Breast epithelium (tissue), 4 donors: ENCODE measurements at regions not wholly inside any gene's neighbourhood (a gene's known extent, or its start where the extent isn't known, plus 50 kb on each side); places are given as distances from the start of the nearest gene placed in this dataset.

Experiments used
- DNase-seq, 2 donors: peaks; one replicate each; pipeline ENCODE4 v3.0.0-alpha.2; 2019; ENCODE audit warnings: low spot score in 2 of 2
- H3K27ac ChIP-seq, 2 donors: fragments of 200-600 bp; sonication (generic) in 1 of 2; one replicate each; pipeline ENCODE4 v1.5.1; 2016 to 2019; ENCODE audit warnings: mild to moderate bottlenecking in 1 of 2
- H3K27me3 ChIP-seq, 2 donors: fragments of 200-600 bp; sonication (generic) in 1 of 2; one replicate each; pipeline versions ENCODE4 v1.5.1 to v1.6.0; 2017 to 2019; ENCODE audit warnings: control low read depth in 1 of 2, mild to moderate bottlenecking in 1 of 2
- H3K36me3 ChIP-seq: fragments of 200-600 bp; one replicate; pipeline ENCODE4 v1.5.1; 2019
- H3K4me1 ChIP-seq, 2 donors: fragments of 200-600 bp; sonication (generic); one replicate each; pipeline ENCODE4 v1.5.1; 2016 to 2019; ENCODE audit warnings: control low read depth in 1 of 2
- H3K4me3 ChIP-seq, 3 donors: fragments of 200-600 bp; sonication (generic); 1 replicate in 2 of 3; 2 replicates in 1 of 3; pipeline ENCODE4 v1.5.1; 2016 to 2019; ENCODE audit warnings: mild to moderate bottlenecking in 3 of 3, moderate library complexity in 2 of 3
- H3K9me3 ChIP-seq, 2 donors: fragments of 200-600 bp; sonication (generic) in 1 of 2; one replicate each; pipeline ENCODE4 v1.5.1; 2016 to 2019; ENCODE audit warnings: control low read depth in 1 of 2
- POLR2A ChIP-seq: fragments of 450-650 bp; IDR thresholded peaks from one replicate; pipeline ENCODE4 v1.6.1; 2016; ENCODE audit warnings: antibody characterized with exemption, mild to moderate bottlenecking, moderate library complexity
- POLR2AphosphoS5 ChIP-seq, 3 donors: sonication (generic); formaldehyde crosslinking; IDR thresholded peaks; one replicate each; pipeline ENCODE4 v1.6.1; 2017; ENCODE audit warnings: antibody characterized with exemption in 3 of 3
- intact Hi-C: fragments of 100-400 bp; cut with DNase I; formaldehyde crosslinking; loops from one replicate; pipeline ENCODE4 v1.15.1; 2023; ENCODE audit warnings: low total_unique reads
- TF ChIP-seq, protein P1 (sequence below), 3 donors: fragments of 450-650 bp; IDR thresholded peaks; one replicate each; pipeline ENCODE4 v1.5.1; 2016 to 2017; ENCODE audit warnings: antibody characterized with exemption in 3 of 3, mild to moderate bottlenecking in 3 of 3, moderate library complexity in 3 of 3

DNA sequence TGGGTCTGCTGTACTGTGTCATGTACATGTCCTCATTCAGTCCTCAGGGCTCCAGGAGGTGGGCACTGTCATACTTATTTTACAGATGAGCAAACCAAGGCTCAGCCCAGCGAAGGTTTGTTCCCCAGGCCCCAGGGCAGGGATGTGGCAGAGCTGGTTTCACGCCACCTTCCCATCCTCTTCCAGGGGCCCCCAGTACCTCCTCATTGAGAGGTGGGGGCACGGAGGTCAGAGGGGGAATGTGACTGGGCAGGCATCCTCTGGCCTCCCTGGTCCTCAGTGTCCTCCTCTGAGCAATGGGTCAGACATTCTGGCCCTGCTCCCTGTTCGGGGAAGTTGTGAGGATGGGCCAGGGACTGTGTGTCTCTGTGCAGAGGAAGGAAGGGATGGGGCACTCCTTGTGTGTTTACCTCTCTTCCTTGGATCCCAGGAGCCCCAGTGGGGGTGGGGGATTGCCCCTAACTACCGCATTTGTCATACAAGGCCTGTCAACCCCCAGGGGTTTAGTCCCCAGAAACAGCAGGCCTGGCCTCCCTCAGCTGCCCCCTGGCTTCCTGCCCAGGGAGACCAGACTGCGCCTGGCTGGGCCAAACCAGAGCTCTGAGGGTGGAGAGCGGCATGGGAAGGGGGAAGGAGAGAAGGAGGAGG lies 65.9 kb upstream of the LCTL start:
- no peak for DNase-seq
- Histone ChIP-seq H3K27me3 (no peaks in the 10 kb centered on the region), H3K4me3 (no peak overlapping the region), H3K9me3 (no peaks in the 10 kb centered on the region), H3K4me1 (no peaks in the 10 kb centered on the region), H3K36me3 (no peaks in the 10 kb centered on the region), H3K27ac (no peak overlapping the region)
- intact Hi-C loops, result no loop called here
- TF ChIP-seq, protein P1, sequence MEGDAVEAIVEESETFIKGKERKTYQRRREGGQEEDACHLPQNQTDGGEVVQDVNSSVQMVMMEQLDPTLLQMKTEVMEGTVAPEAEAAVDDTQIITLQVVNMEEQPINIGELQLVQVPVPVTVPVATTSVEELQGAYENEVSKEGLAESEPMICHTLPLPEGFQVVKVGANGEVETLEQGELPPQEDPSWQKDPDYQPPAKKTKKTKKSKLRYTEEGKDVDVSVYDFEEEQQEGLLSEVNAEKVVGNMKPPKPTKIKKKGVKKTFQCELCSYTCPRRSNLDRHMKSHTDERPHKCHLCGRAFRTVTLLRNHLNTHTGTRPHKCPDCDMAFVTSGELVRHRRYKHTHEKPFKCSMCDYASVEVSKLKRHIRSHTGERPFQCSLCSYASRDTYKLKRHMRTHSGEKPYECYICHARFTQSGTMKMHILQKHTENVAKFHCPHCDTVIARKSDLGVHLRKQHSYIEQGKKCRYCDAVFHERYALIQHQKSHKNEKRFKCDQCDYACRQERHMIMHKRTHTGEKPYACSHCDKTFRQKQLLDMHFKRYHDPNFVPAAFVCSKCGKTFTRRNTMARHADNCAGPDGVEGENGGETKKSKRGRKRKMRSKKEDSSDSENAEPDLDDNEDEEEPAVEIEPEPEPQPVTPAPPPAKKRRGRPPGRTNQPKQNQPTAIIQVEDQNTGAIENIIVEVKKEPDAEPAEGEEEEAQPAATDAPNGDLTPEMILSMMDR (IDR thresholded peaks at IDR 0.05), result no peak
- TF ChIP-seq POLR2A, result no peak
- TF ChIP-seq POLR2AphosphoS5 (IDR thresholded peaks at IDR 0.05), result no peak

DNA sequence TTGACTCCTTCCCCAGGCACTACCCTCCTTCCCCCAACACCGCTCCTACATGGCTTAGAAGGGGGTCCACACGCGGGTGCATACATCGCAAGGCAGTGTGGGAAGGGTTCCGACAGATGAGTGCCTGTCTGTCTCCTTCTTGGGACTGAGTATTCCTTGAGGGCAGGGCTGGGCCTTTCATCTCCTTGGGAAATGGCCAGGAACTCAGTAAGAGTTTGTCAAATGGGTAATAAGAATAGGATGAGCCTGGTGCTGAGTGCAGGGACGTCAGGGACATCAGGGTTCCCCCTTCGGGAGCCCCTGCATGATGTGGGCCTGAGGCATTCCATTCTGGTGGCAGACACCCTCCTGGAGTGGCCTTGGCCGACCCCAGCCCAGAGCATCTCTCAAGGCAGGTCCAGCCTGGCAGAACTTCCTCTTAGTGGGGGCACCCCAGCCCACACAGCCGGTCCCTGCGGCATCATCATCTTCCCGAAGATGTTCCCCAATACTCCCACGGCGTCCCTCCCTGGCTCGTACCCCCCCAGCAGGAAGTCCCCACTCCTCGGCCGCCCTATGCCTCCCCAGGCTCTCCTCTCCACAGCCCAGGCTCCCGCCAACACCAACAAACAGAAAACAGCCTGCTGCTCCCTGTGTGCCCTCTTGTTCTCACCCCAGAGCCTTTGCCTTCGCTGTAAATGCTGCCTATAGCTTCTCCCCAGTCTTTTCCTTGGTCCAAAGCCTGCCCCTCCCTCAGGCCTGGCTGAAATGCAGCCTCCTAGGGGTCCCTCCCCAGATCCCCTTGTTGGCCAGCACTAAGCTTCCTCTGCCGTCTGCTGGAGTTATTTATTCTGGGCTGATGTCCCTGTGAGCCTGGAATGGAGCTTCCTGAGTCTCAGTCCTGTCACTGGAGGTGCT lies 67.5 kb upstream of the LCTL start:
- Histone ChIP-seq H3K36me3 (no peaks in the 10 kb centered on the region), H3K9me3 (no peaks in the 10 kb centered on the region), H3K4me3 (no peak overlapping the region), H3K27ac (no peak overlapping the region), H3K4me1 (no peaks in the 10 kb centered on the region), H3K27me3 (no peaks in the 10 kb centered on the region)
- DNase-seq, result no peak
- intact Hi-C loops, result no loop called here
- TF ChIP-seq POLR2AphosphoS5 (IDR thresholded peaks at IDR 0.05) (no peak), POLR2A (no peak)
- TF ChIP-seq, protein P1 (IDR thresholded peaks at IDR 0.05), result no peak

DNA sequence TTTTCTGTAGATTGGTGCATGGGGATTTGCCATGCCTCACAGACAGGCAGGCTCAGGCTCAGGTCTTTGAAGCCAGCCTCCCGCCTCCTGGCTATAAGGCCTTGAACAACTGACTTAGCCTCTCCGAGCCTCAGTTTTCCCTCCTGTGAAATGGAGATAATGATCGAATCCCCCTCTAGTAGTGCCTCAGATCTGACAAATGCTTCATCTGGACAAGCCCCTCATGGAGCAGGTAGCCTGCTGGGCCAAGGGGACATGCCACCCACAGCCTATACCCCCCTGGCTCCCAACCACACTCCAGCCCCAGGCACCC lies 68.1 kb upstream of the LCTL start:
- no peaks in the 10 kb centered on the region for H3K36me3 ChIP-seq
- TF ChIP-seq POLR2A, result no peak
- no peak for TF ChIP-seq POLR2AphosphoS5 (IDR thresholded peaks at IDR 0.05)
- TF ChIP-seq, protein P1 (IDR thresholded peaks at IDR 0.05), result no peak
- no peak for DNase-seq
- H3K27me3 ChIP-seq, result no peaks in the 10 kb centered on the region
- no peaks in the 10 kb centered on the region for H3K4me1 ChIP-seq
- no peak overlapping the region for H3K27ac ChIP-seq
- intact Hi-C loops, result no loop called here
- no peaks in the 10 kb centered on the region for H3K9me3 ChIP-seq
- no peak overlapping the region for H3K4me3 ChIP-seq

- Histone ChIP-seq H3K4me3 (no peak overlapping the region), H3K9me3 (no peaks in the 10 kb centered on the region), H3K4me1 (no peaks in the 10 kb centered on the region), H3K27me3 (no peaks in the 10 kb centered on the region), H3K36me3 (no peaks in the 10 kb centered on the region), H3K27ac (no peak overlapping the region)
- DNase-seq, result no peak
- intact Hi-C loops, result no loop called here
- TF ChIP-seq, protein P1 (IDR thresholded peaks at IDR 0.05), result no peak
- TF ChIP-seq POLR2A (no peak), POLR2AphosphoS5 (IDR thresholded peaks at IDR 0.05) (no peak)
Observed at GRCh38 chr15:66634540-66634939, 67.5 kb upstream of the SMAD6 start.

GRCh38 chr15:66635006-66635405 lies 67.0 kb upstream of the SMAD6 start:
- Histone ChIP-seq H3K4me3 (no peak overlapping the region), H3K27ac (no peak overlapping the region), H3K36me3 (no peaks in the 10 kb centered on the region), H3K27me3 (no peaks in the 10 kb centered on the region), H3K4me1 (no peaks in the 10 kb centered on the region), H3K9me3 (no peaks in the 10 kb centered on the region)
- intact Hi-C loops, result no loop called here
- TF ChIP-seq POLR2A (no peak), POLR2AphosphoS5 (IDR thresholded peaks at IDR 0.05) (no peak)
- TF ChIP-seq, protein P1 (IDR thresholded peaks at IDR 0.05), result no peak
- no peak for DNase-seq
